Upper lobe of left lung (tissue), 6 donors: ENCODE measurements at regions not wholly inside any gene's neighbourhood (a gene's known extent, or its start where the extent isn't known, plus 50 kb on each side); places are given as distances from the start of the nearest gene placed in this dataset.
"Not testable (repeated sequence)": the region's sequence is repeated elsewhere in the genome, so short reads cannot be mapped to it uniquely, and the experiment has no call there.

Source experiments
- ATAC-seq, 2 donors: fragments of 200-7000 bp; cut with Tn5 transposase; one replicate each; pipeline ENCODE4 v1.9.1; 2022; ENCODE audit warnings: mild to moderate bottlenecking in 2 of 2, moderate library complexity in 2 of 2; ENCODE audit not compliant: low FRiP score in 2 of 2
- DNase-seq, 2 donors: peaks; one replicate each; pipeline ENCODE4 v3.0.0-alpha.2; 2019 to 2020
- H3K27ac ChIP-seq, 4 donors: fragments of 200-600 bp; sonication (generic); one replicate each; pipeline ENCODE4 v1.5.1; 2016 to 2019
- H3K27me3 ChIP-seq, 4 donors: fragments of 200-600 bp; sonication (generic); one replicate each; pipeline ENCODE4 v1.5.1; 2017 to 2019
- H3K36me3 ChIP-seq, 4 donors: fragments of 200-600 bp; sonication (generic); one replicate each; pipeline ENCODE4 v1.5.1; 2016 to 2019
- H3K4me1 ChIP-seq, 4 donors: fragments of 200-600 bp; sonication (generic); one replicate each; pipeline ENCODE4 v1.5.1; 2018 to 2019
- H3K4me3 ChIP-seq, 4 donors: fragments of 200-600 bp; sonication (generic); one replicate each; pipeline ENCODE4 v1.5.1; 2017 to 2019; ENCODE audit warnings: mild to moderate bottlenecking in 2 of 4, moderate library complexity in 1 of 4
- H3K9me3 ChIP-seq, 4 donors: fragments of 200-600 bp; sonication (generic); one replicate each; pipeline ENCODE4 v1.5.1; 2018 to 2019
- CTCF ChIP-seq, 6 experiments: fragments of 450-650 bp in 4 of 6; fragments of 200-600 bp in 2 of 6; sonication (generic) in 2 of 6; IDR thresholded peaks; one replicate each; pipeline ENCODE4 v1.5.1; 2016 to 2019; ENCODE audit warnings: antibody characterized with exemption in 6 of 6
- EP300 ChIP-seq, 4 donors: sonication (generic); formaldehyde crosslinking; IDR thresholded peaks; one replicate each; pipeline ENCODE4 v1.5.1; 2017; ENCODE audit warnings: antibody characterized with exemption in 4 of 4, control low read depth in 2 of 4
- POLR2A ChIP-seq, 4 donors: fragments of 450-650 bp; IDR thresholded peaks; one replicate each; pipeline ENCODE4 v1.5.1; 2016 to 2017; ENCODE audit warnings: antibody characterized with exemption in 4 of 4, mild to moderate bottlenecking in 2 of 4
- POLR2AphosphoS5 ChIP-seq, 2 donors: sonication (generic); formaldehyde crosslinking; IDR thresholded peaks; one replicate each; pipeline ENCODE4 v1.5.1; 2017; ENCODE audit warnings: antibody characterized with exemption in 2 of 2
- WGBS, 2 donors: methylation state at CpG; one replicate each; pipeline ENCODE4 v1.1.5; 2017 to 2018; 5-methylcytosine and 5-hydroxymethylcytosine counted together
- donor health status: DM: no; HTN: no; CAD: no; lungs with moderate emphysema.
- donor health status: DM: no; HTN: yes; CAD: no; lungs with severe emphysema.

DNA sequence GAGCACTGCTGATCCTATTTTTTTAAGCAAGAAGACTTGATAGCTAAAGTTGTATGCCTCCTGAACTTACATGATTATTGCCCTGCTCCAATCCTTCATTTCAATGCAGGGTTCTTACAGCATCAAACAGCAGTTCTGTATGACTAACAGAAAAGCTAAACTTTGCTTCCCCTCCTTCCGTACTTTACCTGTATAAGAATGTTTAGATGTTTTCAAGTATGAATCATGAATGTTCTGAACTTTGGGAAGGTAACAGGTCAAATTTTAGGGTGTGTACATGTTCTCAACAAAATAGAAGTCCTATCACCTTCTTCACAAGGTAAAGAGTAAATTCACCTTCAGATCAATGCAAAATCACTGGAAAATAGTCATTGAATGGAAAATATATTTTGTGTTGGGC is 972.6 kb upstream of the SEMA6A start:
- ATAC-seq (no peak), DNase-seq (no peak)
- no peaks in the 10 kb centered on the region for H3K4me1 ChIP-seq
- no peak overlapping the region for H3K4me3 ChIP-seq
- no peaks in the 10 kb centered on the region for H3K27me3 ChIP-seq
- H3K36me3 ChIP-seq = no peaks in the 10 kb centered on the region
- TF ChIP-seq EP300 (IDR thresholded peaks at IDR 0.05) = no peak
- TF ChIP-seq POLR2A (IDR thresholded peaks at IDR 0.05) = no peak
- no peak for TF ChIP-seq POLR2AphosphoS5 (IDR thresholded peaks at IDR 0.05)
- no peak for TF ChIP-seq CTCF (IDR thresholded peaks at IDR 0.05)
- 73 to 92% methylated on average over 1 of the region's 1 CpG for WGBS, 2 donors
- no peak overlapping the region for H3K27ac ChIP-seq
- no peaks in the 10 kb centered on the region for H3K9me3 ChIP-seq

- H3K4me1 ChIP-seq = no peaks in the 10 kb centered on the region
- no peak overlapping the region for H3K27ac ChIP-seq
- no peaks in the 10 kb centered on the region for H3K9me3 ChIP-seq
- no peaks in the 10 kb centered on the region for H3K36me3 ChIP-seq
- no peak overlapping the region for H3K4me3 ChIP-seq
- WGBS, 2 donors = 91 to 95% methylated on average over 2 of the region's 2 CpGs
- DNase-seq (no peak), ATAC-seq (no peak)
- no peaks in the 10 kb centered on the region for H3K27me3 ChIP-seq
- no peak for TF ChIP-seq POLR2AphosphoS5 (IDR thresholded peaks at IDR 0.05)
- no peak for TF ChIP-seq CTCF (IDR thresholded peaks at IDR 0.05)
- TF ChIP-seq EP300 (IDR thresholded peaks at IDR 0.05) = no peak
Observed at GRCh38 chr5:117539692-117540091, 965.1 kb upstream of the SEMA6A start.

DNA sequence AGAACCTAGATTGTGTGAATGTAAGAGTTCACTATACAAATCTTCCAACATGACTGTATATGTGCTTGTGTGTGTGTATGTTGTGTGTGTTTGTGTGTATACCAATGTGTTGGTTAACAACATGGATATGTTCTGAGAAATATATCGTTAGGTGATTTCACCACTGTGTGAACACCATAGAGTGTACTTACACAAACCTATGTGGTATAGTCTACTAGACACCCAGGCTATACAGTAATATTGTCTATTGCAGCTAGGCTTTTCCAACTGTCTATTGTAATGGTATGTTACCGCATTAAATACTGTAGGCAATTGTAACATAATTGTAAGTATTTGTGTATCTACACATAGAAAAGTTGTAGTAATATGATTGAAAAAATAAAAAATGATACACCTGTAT is 959.2 kb upstream of the SEMA6A start:
- Histone ChIP-seq H3K9me3 (no peaks in the 10 kb centered on the region), H3K27me3 (no peaks in the 10 kb centered on the region), H3K27ac (no peak overlapping the region), H3K36me3 (no peaks in the 10 kb centered on the region), H3K4me3 (no peak overlapping the region), H3K4me1 (no peaks in the 10 kb centered on the region)
- ATAC-seq = no peak
- 94 to 95% methylated on average over 2 of the region's 2 CpGs for WGBS, 2 donors
- no peak for TF ChIP-seq POLR2A (IDR thresholded peaks at IDR 0.05)
- TF ChIP-seq POLR2AphosphoS5 (IDR thresholded peaks at IDR 0.05) = no peak
- TF ChIP-seq EP300 (IDR thresholded peaks at IDR 0.05) = no peak
- no peak for TF ChIP-seq CTCF (IDR thresholded peaks at IDR 0.05)
- no peak for DNase-seq

- DNase-seq = peak in 1 of 2 donors; percentile 59
- 97 to 99% methylated on average over 27 to 30 of the region's 30 CpGs for WGBS, 2 donors
- not testable (repeated sequence) for H3K9me3 ChIP-seq, H3K27me3 ChIP-seq, H3K36me3 ChIP-seq, H3K4me3 ChIP-seq, H3K27ac ChIP-seq, H3K4me1 ChIP-seq, ATAC-seq
Observed at GRCh38 chr5:117533051-117533670, 958.5 kb upstream of the SEMA6A start.

- no peak for DNase-seq
- H3K27me3 ChIP-seq = no peaks in the 10 kb centered on the region
- ATAC-seq = no peak
- no peak for TF ChIP-seq CTCF (IDR thresholded peaks at IDR 0.05)
- no peak for TF ChIP-seq POLR2A (IDR thresholded peaks at IDR 0.05)
- no peak overlapping the region for H3K4me3 ChIP-seq
- H3K36me3 ChIP-seq = no peaks in the 10 kb centered on the region
- peaks cover 0 to 5% (median 0%) of the 10 kb centered on the region in 4 donors for H3K9me3 ChIP-seq
- WGBS, 2 donors = 74 to 89% methylated on average over 3 of the region's 3 CpGs
- no peaks in the 10 kb centered on the region for H3K4me1 ChIP-seq
- no peak overlapping the region for H3K27ac ChIP-seq
Observed at GRCh38 chr5:117519957-117520500, 945.4 kb upstream of the SEMA6A start.
